HT1080 (cell line): ENCODE measurements at regions not wholly inside any gene's neighbourhood (a gene's known extent, or its start where the extent isn't known, plus 50 kb on each side); places are given as distances from the start of the nearest gene placed in this dataset.
"Not testable (repeated sequence)": the region's sequence is repeated elsewhere in the genome, so short reads cannot be mapped to it uniquely, and the experiment has no call there.

ENCODE experiments used
- DNase-seq: peaks from one replicate; pipeline ENCODE4 v3.0.0-alpha.2; 2015; ENCODE audit warnings: low read depth

DNA sequence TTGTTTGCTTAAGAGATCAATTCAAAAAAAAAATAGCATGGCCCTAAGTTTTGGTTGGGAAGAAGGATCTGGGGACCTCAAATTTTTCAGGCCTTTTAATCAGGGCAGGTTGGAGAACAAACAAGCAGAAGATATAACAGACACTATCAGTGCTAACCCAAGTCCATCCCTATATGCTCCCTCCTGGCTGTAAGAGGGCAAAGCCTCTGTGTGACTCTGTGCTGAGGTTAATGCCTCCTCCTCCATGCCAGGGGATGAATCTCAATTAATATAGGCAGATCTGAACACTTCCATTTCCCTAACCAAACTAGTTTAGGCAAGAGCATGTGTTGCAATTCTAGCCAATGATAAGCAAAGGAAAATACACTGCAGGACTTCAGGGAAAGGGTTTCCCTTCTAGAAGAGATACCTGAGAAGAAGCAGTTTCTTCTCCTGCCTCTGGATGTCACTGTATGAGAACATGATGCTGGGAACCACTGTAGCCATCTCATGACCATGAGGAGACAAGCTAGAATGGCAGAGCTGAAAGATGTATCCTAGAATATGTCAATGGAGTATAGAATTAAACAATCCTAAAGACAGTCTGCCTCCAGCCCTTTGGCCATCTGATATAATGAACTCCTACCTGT is 76.0 kb downstream of the CHD9NB start:
- DNase-seq: peak; percentile 3

DNA sequence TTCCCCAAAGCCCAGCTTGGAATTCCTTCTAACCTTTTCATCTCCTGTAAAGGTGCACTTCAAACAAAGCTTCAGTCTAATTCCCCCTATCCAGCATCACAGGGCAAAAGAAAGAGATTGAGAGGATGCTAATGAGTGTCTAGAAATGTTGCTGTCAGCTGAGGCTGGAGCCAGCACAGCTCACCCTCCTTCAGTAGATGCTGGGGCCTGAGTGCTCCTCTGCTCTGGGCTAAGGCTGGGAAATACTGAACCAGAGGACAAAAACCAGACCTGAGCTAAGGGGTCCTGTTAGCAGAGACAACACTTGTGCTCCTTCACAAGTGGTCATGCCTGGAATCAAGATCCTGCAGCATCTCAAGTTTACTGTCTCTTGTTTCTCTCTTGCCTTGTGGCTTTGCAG is 85.0 kb downstream of the CHD9NB start:
- DNase-seq: no peak

DNA sequence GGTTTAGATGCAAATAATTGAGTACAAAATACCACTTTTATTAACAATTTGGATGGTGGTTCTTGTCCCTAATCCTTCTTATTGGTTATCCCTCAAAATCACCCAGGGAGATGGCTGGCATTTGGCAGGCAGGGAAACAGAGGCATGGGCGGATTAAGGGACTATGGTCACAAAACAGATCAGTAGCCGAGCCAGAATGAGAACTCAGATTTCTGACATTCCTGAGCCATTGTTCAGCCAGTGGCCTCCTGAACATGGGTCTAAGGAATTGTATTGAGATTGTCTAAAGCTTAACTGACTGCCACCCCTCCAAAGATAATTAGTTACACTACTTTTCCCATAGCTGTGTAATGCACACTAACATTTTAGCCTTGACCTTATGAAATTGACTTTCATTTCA is 88.4 kb downstream of the CHD9NB start:
- DNase-seq: no peak

- no peak for DNase-seq
Observed at GRCh38 chr16:52963855-52964242, 88.8 kb downstream of the CHD9NB start.

GRCh38 chr16:52963212-52963854 is 89.4 kb downstream of the CHD9NB start:
- DNase-seq: no peak

GRCh38 chr16:52958951-52959350 is 93.7 kb downstream of the CHD9NB start:
- no peak for DNase-seq

DNA sequence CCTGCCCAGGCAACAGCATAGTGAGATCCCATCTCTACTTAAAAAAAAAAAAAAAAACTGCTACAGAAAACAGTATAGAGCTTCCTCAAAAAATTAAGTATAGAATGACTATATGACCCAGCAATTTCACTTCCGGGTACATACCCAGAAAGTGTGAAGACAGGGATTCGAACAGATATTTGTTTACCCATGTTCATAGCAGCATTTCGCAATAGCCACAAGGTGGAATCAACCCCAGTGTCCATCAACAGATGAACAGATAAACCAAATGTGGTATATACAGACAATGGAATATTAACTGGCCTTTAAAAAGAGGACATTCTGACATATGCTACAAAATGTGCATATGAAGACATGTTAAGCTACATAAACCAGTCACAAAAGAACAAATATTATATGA is 95.5 kb downstream of the CHD9NB start:
- no peak for DNase-seq

DNA sequence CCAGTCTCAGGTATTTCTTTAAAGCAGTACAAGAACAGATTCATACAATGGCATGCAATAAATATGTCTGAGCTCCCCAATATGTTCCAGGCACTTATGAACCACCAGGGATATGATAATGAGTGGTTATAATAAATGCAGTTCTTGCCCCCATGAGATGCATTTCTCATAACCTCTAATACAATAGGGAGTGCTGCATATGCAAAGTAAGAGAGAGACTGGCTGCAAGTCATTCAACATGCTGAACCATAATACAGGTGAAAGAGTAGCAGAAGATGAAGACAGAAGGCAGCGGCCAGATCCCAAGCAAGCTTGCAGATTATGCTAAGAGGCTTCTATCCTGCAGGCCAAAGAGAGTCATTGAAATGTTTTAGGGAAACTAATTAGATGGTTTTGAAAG is 96.7 kb downstream of the CHD9NB start:
- DNase-seq: no peak

GRCh38 chr16:52953215-52953614 is 99.5 kb downstream of the CHD9NB start:
- DNase-seq: no peak

- no peak for DNase-seq
Observed at GRCh38 chr16:52948946-52949345, 103.8 kb downstream of the CHD9NB start.

- DNase-seq: no peak
Observed at GRCh38 chr16:52932321-52932720, 120.4 kb downstream of the CHD9NB start.

- no peak for DNase-seq
Observed at GRCh38 chr16:52929478-52930400, 123.0 kb downstream of the CHD9NB start.

DNA sequence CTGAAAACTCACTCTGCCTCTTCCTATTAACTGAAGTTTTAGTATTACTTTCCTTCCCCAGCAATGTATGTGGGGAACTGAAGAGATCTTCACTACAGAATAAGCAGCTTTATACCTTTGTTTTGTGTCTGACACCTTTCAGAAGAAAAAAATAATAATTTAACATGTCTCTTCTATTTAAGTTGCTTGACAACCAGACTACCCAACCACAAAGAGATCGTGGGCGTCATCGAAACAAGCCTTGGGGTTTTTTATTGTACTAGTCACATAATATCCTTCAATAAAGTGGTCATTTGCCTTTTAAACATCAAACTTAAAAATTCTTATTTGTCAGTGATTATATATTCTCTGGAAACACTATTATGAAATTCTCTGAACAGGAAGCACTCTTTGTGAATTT is 123.7 kb downstream of the CHD9NB start:
- DNase-seq: no peak

DNA sequence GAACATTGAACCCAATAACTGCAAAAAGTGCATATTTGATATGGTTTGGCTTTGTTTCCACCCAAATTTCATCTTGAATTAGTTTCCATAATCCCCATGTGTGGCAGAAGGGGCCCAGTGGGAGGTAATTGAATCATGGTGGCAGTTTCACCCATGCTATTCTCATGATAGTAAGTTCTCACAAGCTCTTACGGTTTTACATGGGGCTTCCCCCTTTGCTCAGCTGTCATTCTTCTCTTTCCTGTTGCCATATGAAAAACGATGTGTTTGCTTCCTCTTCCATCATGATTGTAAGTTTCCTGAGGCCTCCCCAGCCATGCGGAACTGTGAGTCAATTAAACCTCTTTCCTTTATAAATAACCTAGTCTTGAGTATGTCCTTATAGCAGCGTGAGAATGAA is 127.6 kb downstream of the CHD9NB start:
- no peak for DNase-seq

GRCh38 chr16:52924162-52924561 is 128.5 kb downstream of the CHD9NB start:
- no peak for DNase-seq

DNA sequence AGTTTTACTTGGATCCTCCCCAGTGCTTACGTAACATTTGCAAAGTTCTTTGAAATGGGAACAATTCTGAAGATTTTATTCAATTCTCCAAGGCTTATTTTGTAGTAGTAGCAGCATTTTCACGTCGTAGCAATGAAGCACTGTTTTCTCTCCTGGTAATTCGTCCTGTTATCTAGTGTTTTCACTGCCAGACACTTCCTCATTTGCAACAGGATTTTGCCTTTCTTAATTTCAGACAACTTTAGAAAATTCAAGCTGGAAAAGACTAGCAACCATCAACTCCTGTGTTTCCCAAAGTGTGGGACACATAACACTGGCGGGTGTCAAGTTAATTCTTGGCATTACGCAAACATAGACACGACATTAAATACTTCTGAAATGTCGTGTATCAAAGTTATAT is 131.6 kb downstream of the CHD9NB start:
- DNase-seq: no peak

GRCh38 chr16:52920331-52920730 is 132.4 kb downstream of the CHD9NB start:
- no peak for DNase-seq

- DNase-seq: no peak
Observed at GRCh38 chr16:52914428-52914827, 138.3 kb downstream of the CHD9NB start.

GRCh38 chr16:52912565-52913173 is 140.0 kb downstream of the CHD9NB start:
- DNase-seq: peak; percentile 47

- DNase-seq: not testable (repeated sequence)
Observed at GRCh38 chr16:52908057-52908456, 144.6 kb downstream of the CHD9NB start.

- no peak for DNase-seq
Observed at GRCh38 chr16:52906281-52906680, 146.4 kb downstream of the CHD9NB start.
